HCT116 (cell line): ENCODE measurements at regions not wholly inside any gene's neighbourhood (a gene's known extent, or its start where the extent isn't known, plus 50 kb on each side); places are given as distances from the start of the nearest gene placed in this dataset.

Source experiments
- ATAC-seq: fragments of 200-7000 bp; cut with Tn5 transposase; 2 replicates; pipeline ENCODE4 v1.9.1; 2020; ENCODE audit warnings: mild to moderate bottlenecking, moderate library complexity
- BruUV-seq: library from RNA; stranded (reverse); fragments of 400-500 nt; replicated peaks from 2 replicates; lab custom pipeline; 2021; lab: Mats Ljungman, UMichigan
- CTCF ChIA-PET: fragments of 300-600 bp; sonication (Branson Sonifier 250); formaldehyde crosslinking; loops from one replicate; lab custom pipeline; 2021; ENCODE audit warnings: antibody characterized with exemption; lab: Charles Lee
- POLR2A ChIA-PET: fragments of 300-600, 350-600 bp; sonication (Branson Sonifier 250); formaldehyde crosslinking; loops from one replicate; lab custom pipeline; 2021; ENCODE audit warnings: antibody characterized with exemption; lab: Charles Lee
- RAD21 ChIA-PET, 2 experiments: fragments of 300-600 bp; sonication (Branson Sonifier 250); formaldehyde crosslinking; loops; one replicate each; lab custom pipeline; 2023; ENCODE audit warnings: low total read pairs in 2 of 2; ENCODE audit not compliant: uncharacterized antibody in 2 of 2, unreplicated experiment in 2 of 2, low non-redundant PET in 1 of 2; lab: Charles Lee
- DNase-seq: peaks from one replicate; pipeline ENCODE4 v3.0.0-alpha.2; 2010; ENCODE audit warnings: low read depth, low spot score
- H2AFZ ChIP-seq: fragments of 200-600 bp; shearing (Covaris generic), sonication (generic); 2 replicates; pipeline ENCODE4 v1.6.1; 2017; ENCODE audit warnings: low read depth, mixed run types, mixed read lengths, antibody characterized with exemption, low read length; ENCODE audit not compliant: poor library complexity, severe bottlenecking
- H3K27ac ChIP-seq: 2 replicates; pipeline ENCODE4 v1.5.1; 2012; ENCODE audit warnings: low read depth, low read length
- H3K27me3 ChIP-seq: fragments of 200-600 bp; sonication (generic); 2 replicates; pipeline ENCODE4 v1.6.1; 2016; ENCODE audit warnings: mixed run types, low read length, mixed read lengths; ENCODE audit not compliant: insufficient read depth
- H3K36me3 ChIP-seq, 2 experiments: fragments of 200-500 bp in 1 of 2; fragments of 200-600 bp in 1 of 2; sonication (Bioruptor generic) in 1 of 2; sonication (generic) in 1 of 2; 2 replicates each; pipeline versions ENCODE4 v1.5.1 to v1.6.1; 2014 to 2016; ENCODE audit warnings: low read length in 2 of 2, inconsistent platforms in 1 of 2, mixed read lengths in 1 of 2, mixed run types in 1 of 2; ENCODE audit not compliant: insufficient read depth in 2 of 2, control insufficient read depth in 1 of 2
- H3K4me1 ChIP-seq, 2 experiments: fragments of 200-600 bp in 1 of 2; sonication (generic) in 1 of 2; 2 replicates each; pipeline versions ENCODE4 v1.5.1 to v1.6.1; 2012 to 2017; ENCODE audit warnings: low read length in 2 of 2, inconsistent platforms in 1 of 2, mild to moderate bottlenecking in 1 of 2, mixed read lengths in 1 of 2, mixed run types in 1 of 2, moderate library complexity in 1 of 2; ENCODE audit not compliant: insufficient read depth in 2 of 2, control insufficient read depth in 1 of 2
- H3K4me2 ChIP-seq: fragments of 200-600 bp; sonication (generic); 2 replicates; pipeline ENCODE4 v1.6.1; 2017; ENCODE audit warnings: mixed run types, low read length, mixed read lengths
- H3K4me3 ChIP-seq, 2 experiments: fragments of 200-600 bp in 1 of 2; sonication (generic) in 1 of 2; replicated peaks in 1 of 2; 2 replicates each; pipeline ENCODE4 v1.5.1; 2011 to 2016; ENCODE audit warnings: low read length in 2 of 2, control low read depth in 1 of 2, low read depth in 1 of 2, mild to moderate bottlenecking in 1 of 2, mixed read lengths in 1 of 2, mixed run types in 1 of 2
- H3K79me2 ChIP-seq: fragments of 200-600 bp; sonication (generic); 2 replicates; pipeline ENCODE4 v1.6.1; 2017; ENCODE audit warnings: mild to moderate bottlenecking, mixed run types, low read length, moderate library complexity, mixed read lengths; ENCODE audit not compliant: insufficient read depth
- H3K9ac ChIP-seq: fragments of 200-600 bp; sonication (generic); 2 replicates; pipeline ENCODE4 v1.6.1; 2016; ENCODE audit warnings: low read length, mixed read lengths
- H3K9me2 ChIP-seq: fragments of 200-600 bp; sonication (generic), shearing (Covaris generic); 2 replicates; pipeline ENCODE4 v1.6.1; 2017; ENCODE audit warnings: mixed run types, mild to moderate bottlenecking, moderate library complexity; ENCODE audit not compliant: insufficient read depth
- H3K9me3 ChIP-seq, 2 experiments: fragments of 200-500 bp in 1 of 2; fragments of 200-600 bp in 1 of 2; sonication (Bioruptor generic) in 1 of 2; sonication (generic) in 1 of 2; 2 replicates each; pipeline ENCODE4 v1.6.1; 2014 to 2017; ENCODE audit warnings: low read length in 2 of 2, mixed read lengths in 2 of 2, inconsistent platforms in 1 of 2, low read depth in 1 of 2, mild to moderate bottlenecking in 1 of 2, mixed run types in 1 of 2, moderate library complexity in 1 of 2; ENCODE audit not compliant: control insufficient read depth in 1 of 2, insufficient read depth in 1 of 2
- H4K20me1 ChIP-seq: fragments of 200-600 bp; sonication (generic), shearing (Covaris generic); 2 replicates; pipeline ENCODE4 v1.6.1; 2017; ENCODE audit warnings: mixed run types, mild to moderate bottlenecking, moderate library complexity; ENCODE audit not compliant: insufficient read depth
- ATF3 ChIP-seq: IDR thresholded peaks from 2 replicates; pipeline ENCODE4 v1.6.1; 2012
- CBX3 ChIP-seq: IDR thresholded peaks from 2 replicates; pipeline ENCODE4 v1.6.1; 2012; ENCODE audit warnings: low read depth
- CTCF ChIP-seq, 3 experiments: fragments of 200-600 bp in 1 of 3; sonication (generic) in 1 of 3; IDR thresholded peaks in 2 of 3; conservative IDR thresholded peaks in 1 of 3; 2 replicates each; pipeline ENCODE4 v1.5.1; 2012 to 2017; ENCODE audit warnings: low read depth in 2 of 3, low read length in 2 of 3, antibody characterized with exemption in 1 of 3, borderline replicate concordance in 1 of 3, control low read depth in 1 of 3, mild to moderate bottlenecking in 1 of 3, mixed read lengths in 1 of 3, mixed run types in 1 of 3, moderate library complexity in 1 of 3; ENCODE audit not compliant: insufficient read depth in 1 of 3
- EZH2 ChIP-seq: fragments of 200-600 bp; sonication (generic); IDR thresholded peaks from 2 replicates; pipeline ENCODE4 v1.6.1; 2017; ENCODE audit warnings: antibody characterized with exemption, mixed run types
- EZH2phosphoT487 ChIP-seq: fragments of 200-600 bp; IDR thresholded peaks from 2 replicates; pipeline ENCODE4 v1.6.1; 2018; ENCODE audit warnings: antibody characterized with exemption, borderline replicate concordance
- FOSL1 ChIP-seq: IDR thresholded peaks from 2 replicates; pipeline ENCODE4 v1.6.1; 2012; ENCODE audit warnings: low read depth
- JUND ChIP-seq: IDR thresholded peaks from 2 replicates; pipeline ENCODE4 v1.6.1; 2012
- MAX ChIP-seq: IDR thresholded peaks from 2 replicates; pipeline ENCODE4 v1.6.1; 2012
- POLR2A ChIP-seq: IDR thresholded peaks from 2 replicates; pipeline ENCODE4 v1.7.0; 2011; ENCODE audit warnings: borderline replicate concordance; ENCODE audit not compliant: insufficient read depth, insufficient read length; ENCODE audit errors: extremely low read depth
- POLR2AphosphoS5 ChIP-seq: IDR thresholded peaks from 2 replicates; pipeline ENCODE4 v1.6.1; 2011; ENCODE audit warnings: mild to moderate bottlenecking, low read depth, low read length, moderate library complexity
- REST ChIP-seq: IDR thresholded peaks from 2 replicates; pipeline ENCODE4 v1.6.1; 2012; ENCODE audit warnings: low read depth
- SP1 ChIP-seq: IDR thresholded peaks from 2 replicates; pipeline ENCODE4 v1.6.1; 2012; ENCODE audit warnings: low read depth
- SRF ChIP-seq: IDR thresholded peaks from 2 replicates; pipeline ENCODE4 v1.6.1; 2012; ENCODE audit warnings: low read depth
- TCF7L2 ChIP-seq: IDR thresholded peaks from 2 replicates; pipeline ENCODE4 v1.7.0; 2011; ENCODE audit warnings: borderline replicate concordance, inconsistent platforms; ENCODE audit not compliant: insufficient read depth, insufficient read length; ENCODE audit errors: extremely low read depth
- YY1 ChIP-seq: IDR thresholded peaks from 2 replicates; pipeline ENCODE4 v1.6.1; 2011; ENCODE audit warnings: low read length, low read depth, moderate library complexity, mild to moderate bottlenecking; ENCODE audit not compliant: insufficient replicate concordance; ENCODE audit errors: extremely low read depth
- ZBTB33 ChIP-seq: IDR thresholded peaks from 2 replicates; pipeline ENCODE4 v1.6.1; 2011; ENCODE audit warnings: mild to moderate bottlenecking, low read length, moderate library complexity; ENCODE audit not compliant: insufficient replicate concordance; ENCODE audit errors: extremely low read depth
- intact Hi-C: fragments of 100-400 bp; cut with micrococcal nuclease; formaldehyde crosslinking; loops from 2 replicates; pipeline ENCODE4 v1.10.0; 2022

- Histone ChIP-seq H3K9ac (no peak overlapping the region), H3K4me3 (no peak overlapping the region), H3K27me3 (no peaks in the 10 kb centered on the region), H3K79me2 (no peaks in the 10 kb centered on the region), H3K4me1 (peaks cover 0 to 7% of the 10 kb centered on the region in 2 experiments; a peak in 1 of 4 replicates), H3K9me2 (no peaks in the 10 kb centered on the region), H4K20me1 (no peaks in the 10 kb centered on the region)
- RAD21 ChIA-PET: no interaction called here
- POLR2A ChIA-PET: no interaction called here
- ATAC-seq: no peak
- TF ChIP-seq SP1 (no peak), EZH2 (no peak), FOSL1 (no peak), REST (no peak), SRF (no peak), JUND (no peak), YY1 (no peak), TCF7L2 (no peak), CBX3 (no peak), EZH2phosphoT487 (no peak), ZBTB33 (no peak), POLR2AphosphoS5 (no peak), ATF3 (no peak), CTCF (IDR thresholded peaks at IDR 0.05 in 2 of 3, conservative IDR thresholded peaks at IDR 0.05 in 1 of 3; ENCODE audit: borderline replicate concordance in 1 of 3, insufficient read depth in 1 of 3, low read depth in 2 of 3, low read length in 2 of 3) (no peak), POLR2A (no peak), MAX (no peak)
- TF ChIP-seq, all 23 proteins: peak for 0
- CTCF ChIA-PET: no interaction called here
- peaks cover 0 to 5% of the 10 kb centered on the region in 2 experiments; a peak in 2 of 4 replicates for H3K9me3 ChIP-seq
- intact Hi-C loops: no loop called here
- no peak for DNase-seq
- H2AFZ ChIP-seq: no peak overlapping the region
- no peaks in the 10 kb centered on the region for H3K36me3 ChIP-seq
- no peak overlapping the region for H3K4me2 ChIP-seq
- BruUV-seq: no TSS peak
- H3K27ac ChIP-seq: no peak overlapping the region
Observed at GRCh38 chr14:31990926-31991572, 86.1 kb upstream of the ARHGAP5 start.
